ENCODE measurements at regions not wholly inside any gene's neighbourhood (a gene's known extent, or its start where the extent isn't known, plus 50 kb on each side); places are given as distances from the start of the nearest gene placed in this dataset.

DNA sequence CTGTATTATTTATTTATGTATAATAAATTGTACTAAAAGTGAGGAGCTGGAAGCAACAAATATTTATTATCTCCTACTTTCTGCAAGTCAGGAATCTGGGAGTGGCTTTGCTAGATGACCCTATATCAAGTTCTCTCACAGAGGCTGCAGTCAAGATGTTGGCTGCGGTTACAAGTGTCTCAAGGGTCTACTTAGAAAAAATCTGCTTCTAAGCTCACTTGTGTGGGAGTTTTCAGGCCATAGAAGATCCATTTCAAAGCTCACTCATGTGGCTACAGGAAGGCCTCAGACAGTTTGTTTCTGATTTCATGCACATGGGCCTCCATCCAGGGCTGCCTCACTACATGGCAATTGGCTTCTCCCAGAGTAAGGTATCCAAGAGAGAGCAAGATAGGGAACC is 551.1 kb downstream of the CAAP1 start:
- TF ChIP-seq GATA3 (IDR thresholded peaks at IDR 0.05; ENCODE audit: low read depth, low read length) (no peak), GATA2 (IDR thresholded peaks at IDR 0.05; ENCODE audit: low read depth, low read length) (no peak)
